Activated CD4-positive, alpha-beta T cell treated with anti-CD3 and anti-CD28 coated beads, Interleukin-2, amount 10 ng/mL, durations not matched to agents 24 days and 14 days (primary cell): ENCODE measurements at regions not wholly inside any gene's neighbourhood (a gene's known extent, or its start where the extent isn't known, plus 50 kb on each side); places are given as distances from the start of the nearest gene placed in this dataset.

Experiments used
- DNase-seq: peaks from one replicate; pipeline ENCODE4 v3.0.0; 2022
- H3K27ac Mint-ChIP-seq: one replicate; pipeline ENCODE4 v1.8.0; 2022; ENCODE audit warnings: mild to moderate bottlenecking, mixed read lengths
- H3K27me3 Mint-ChIP-seq: one replicate; pipeline ENCODE4 v1.8.0; 2022; ENCODE audit warnings: mixed read lengths
- H3K36me3 Mint-ChIP-seq: one replicate; pipeline ENCODE4 v1.8.0; 2022; ENCODE audit warnings: low read depth, mild to moderate bottlenecking, mixed read lengths
- H3K4me1 Mint-ChIP-seq: one replicate; pipeline ENCODE4 v1.8.0; 2021; ENCODE audit warnings: mixed read lengths
- H3K4me3 Mint-ChIP-seq: one replicate; pipeline ENCODE4 v1.8.0; 2022; ENCODE audit warnings: mild to moderate bottlenecking, moderate library complexity, mixed read lengths
- H3K9me3 Mint-ChIP-seq: one replicate; pipeline ENCODE4 v1.8.0; 2021; ENCODE audit warnings: mixed read lengths
- intact Hi-C: fragments of 100-400 bp; cut with micrococcal nuclease; formaldehyde crosslinking; loops from one replicate; pipeline ENCODE4 v1.15.1; 2023

- Mint-ChIP-seq H3K27me3 (no peaks in the 10 kb centered on the region), H3K9me3 (peaks cover 10% of the 10 kb centered on the region), H3K4me1 (no peaks in the 10 kb centered on the region), H3K27ac (no peak overlapping the region), H3K36me3 (no peaks in the 10 kb centered on the region), H3K4me3 (no peak overlapping the region)
- DNase-seq, result no peak
- intact Hi-C loops, result no loop called here
These were observed 170.8 kb upstream of the RBFOX1 start for GRCh38 chr16:7161891-7162290.

GRCh38 chr16:7160093-7160492, 172.6 kb upstream of the RBFOX1 start:
- intact Hi-C loops, result no loop called here
- Mint-ChIP-seq H3K27ac (no peak overlapping the region), H3K4me3 (no peak overlapping the region), H3K9me3 (peaks cover 14% of the 10 kb centered on the region), H3K27me3 (no peaks in the 10 kb centered on the region), H3K36me3 (no peaks in the 10 kb centered on the region), H3K4me1 (no peaks in the 10 kb centered on the region)
- no peak for DNase-seq

- DNase-seq, result no peak
- intact Hi-C loops, result no loop called here
- peaks cover 20% of the 10 kb centered on the region for H3K9me3 Mint-ChIP-seq
- no peaks in the 10 kb centered on the region for H3K4me1 Mint-ChIP-seq
- no peak overlapping the region for H3K27ac Mint-ChIP-seq
- H3K36me3 Mint-ChIP-seq, result no peaks in the 10 kb centered on the region
- H3K4me3 Mint-ChIP-seq, result no peak overlapping the region
- no peaks in the 10 kb centered on the region for H3K27me3 Mint-ChIP-seq
These were observed 174.2 kb upstream of the RBFOX1 start for GRCh38 chr16:7158481-7158880.

GRCh38 chr16:7150230-7150629, 182.4 kb upstream of the RBFOX1 start:
- H3K27me3 Mint-ChIP-seq, result no peaks in the 10 kb centered on the region

GRCh38 chr16:7148606-7149005, 184.0 kb upstream of the RBFOX1 start:
- H3K9me3 Mint-ChIP-seq, result peaks cover 9% of the 10 kb centered on the region
- DNase-seq, result no peak
- H3K27me3 Mint-ChIP-seq, result no peaks in the 10 kb centered on the region
- H3K27ac Mint-ChIP-seq, result no peak overlapping the region
- H3K4me1 Mint-ChIP-seq, result no peaks in the 10 kb centered on the region
- intact Hi-C loops, result no loop called here
- no peak overlapping the region for H3K4me3 Mint-ChIP-seq
- H3K36me3 Mint-ChIP-seq, result no peaks in the 10 kb centered on the region

More at GRCh38 chr16:7150230-7150629, 182.4 kb upstream of the RBFOX1 start:
- H3K27ac Mint-ChIP-seq, result no peak overlapping the region
- intact Hi-C loops, result no loop called here
- no peak overlapping the region for H3K4me3 Mint-ChIP-seq
- H3K4me1 Mint-ChIP-seq, result no peaks in the 10 kb centered on the region
- no peaks in the 10 kb centered on the region for H3K36me3 Mint-ChIP-seq
- H3K9me3 Mint-ChIP-seq, result peaks cover 15% of the 10 kb centered on the region
- no peak for DNase-seq

GRCh38 chr16:7140899-7141298, 191.7 kb upstream of the RBFOX1 start:
- Mint-ChIP-seq H3K4me1 (no peaks in the 10 kb centered on the region), H3K4me3 (no peak overlapping the region), H3K36me3 (no peaks in the 10 kb centered on the region), H3K27ac (no peak overlapping the region), H3K9me3 (peaks cover 4% of the 10 kb centered on the region), H3K27me3 (no peaks in the 10 kb centered on the region)
- intact Hi-C loops, result no loop called here
- DNase-seq, result no peak

- DNase-seq, result no peak
- no peaks in the 10 kb centered on the region for H3K4me1 Mint-ChIP-seq
- no peak overlapping the region for H3K4me3 Mint-ChIP-seq
- H3K27me3 Mint-ChIP-seq, result no peaks in the 10 kb centered on the region
- no peak overlapping the region for H3K27ac Mint-ChIP-seq
- H3K9me3 Mint-ChIP-seq, result peaks cover 4% of the 10 kb centered on the region
- intact Hi-C loops, result no loop called here
- H3K36me3 Mint-ChIP-seq, result no peaks in the 10 kb centered on the region
These were observed 194.9 kb upstream of the RBFOX1 start for GRCh38 chr16:7137560-7138330.

- intact Hi-C loops, result no loop called here
- Mint-ChIP-seq H3K4me1 (no peaks in the 10 kb centered on the region), H3K36me3 (no peaks in the 10 kb centered on the region)
These were observed 200.2 kb upstream of the RBFOX1 start for GRCh38 chr16:7132465-7132864.

GRCh38 chr16:7124701-7125100, 207.9 kb upstream of the RBFOX1 start:
- Mint-ChIP-seq H3K27ac (no peak overlapping the region), H3K9me3 (peaks cover 20% of the 10 kb centered on the region), H3K4me1 (no peaks in the 10 kb centered on the region), H3K36me3 (no peaks in the 10 kb centered on the region), H3K27me3 (no peaks in the 10 kb centered on the region), H3K4me3 (no peak overlapping the region)
- intact Hi-C loops, result no loop called here
- no peak for DNase-seq

More at GRCh38 chr16:7132465-7132864, 200.2 kb upstream of the RBFOX1 start:
- Mint-ChIP-seq H3K27ac (no peak overlapping the region), H3K9me3 (peaks cover 7% of the 10 kb centered on the region), H3K27me3 (no peaks in the 10 kb centered on the region), H3K4me3 (no peak overlapping the region)
- no peak for DNase-seq

GRCh38 chr16:7124242-7124641, 208.4 kb upstream of the RBFOX1 start:
- no peaks in the 10 kb centered on the region for H3K4me1 Mint-ChIP-seq
- no peaks in the 10 kb centered on the region for H3K27me3 Mint-ChIP-seq
- peaks cover 16% of the 10 kb centered on the region for H3K9me3 Mint-ChIP-seq
- DNase-seq, result no peak
- intact Hi-C loops, result no loop called here
- no peaks in the 10 kb centered on the region for H3K36me3 Mint-ChIP-seq
- H3K27ac Mint-ChIP-seq, result no peak overlapping the region
- H3K4me3 Mint-ChIP-seq, result no peak overlapping the region

- no peaks in the 10 kb centered on the region for H3K36me3 Mint-ChIP-seq
- no peaks in the 10 kb centered on the region for H3K4me1 Mint-ChIP-seq
- H3K4me3 Mint-ChIP-seq, result no peak overlapping the region
- no peak for DNase-seq
- no peaks in the 10 kb centered on the region for H3K27me3 Mint-ChIP-seq
- intact Hi-C loops, result no loop called here
- H3K9me3 Mint-ChIP-seq, result no peaks in the 10 kb centered on the region
- no peak overlapping the region for H3K27ac Mint-ChIP-seq
These were observed 215.9 kb upstream of the RBFOX1 start for GRCh38 chr16:7116734-7117133.

GRCh38 chr16:7115898-7116297, 216.7 kb upstream of the RBFOX1 start:
- intact Hi-C loops, result no loop called here
- DNase-seq, result no peak
- no peak overlapping the region for H3K27ac Mint-ChIP-seq
- H3K36me3 Mint-ChIP-seq, result no peaks in the 10 kb centered on the region
- H3K27me3 Mint-ChIP-seq, result no peaks in the 10 kb centered on the region
- no peak overlapping the region for H3K4me3 Mint-ChIP-seq
- no peaks in the 10 kb centered on the region for H3K4me1 Mint-ChIP-seq
- no peaks in the 10 kb centered on the region for H3K9me3 Mint-ChIP-seq

- H3K27me3 Mint-ChIP-seq, result no peaks in the 10 kb centered on the region
- H3K4me3 Mint-ChIP-seq, result no peak overlapping the region
- no peaks in the 10 kb centered on the region for H3K9me3 Mint-ChIP-seq
- H3K27ac Mint-ChIP-seq, result no peak overlapping the region
- no peak for DNase-seq
- intact Hi-C loops, result no loop called here
- no peaks in the 10 kb centered on the region for H3K36me3 Mint-ChIP-seq
- no peaks in the 10 kb centered on the region for H3K4me1 Mint-ChIP-seq
These were observed 218.7 kb upstream of the RBFOX1 start for GRCh38 chr16:7113949-7114348.

GRCh38 chr16:7113395-7113794, 219.2 kb upstream of the RBFOX1 start:
- Mint-ChIP-seq H3K4me1 (no peaks in the 10 kb centered on the region), H3K9me3 (no peaks in the 10 kb centered on the region), H3K27me3 (no peaks in the 10 kb centered on the region), H3K4me3 (no peak overlapping the region), H3K27ac (no peak overlapping the region), H3K36me3 (no peaks in the 10 kb centered on the region)
- intact Hi-C loops, result no loop called here
- DNase-seq, result no peak

- no peaks in the 10 kb centered on the region for H3K27me3 Mint-ChIP-seq
- no peaks in the 10 kb centered on the region for H3K4me1 Mint-ChIP-seq
- intact Hi-C loops, result no loop called here
- no peaks in the 10 kb centered on the region for H3K9me3 Mint-ChIP-seq
- no peak for DNase-seq
- no peak overlapping the region for H3K4me3 Mint-ChIP-seq
- H3K27ac Mint-ChIP-seq, result no peak overlapping the region
- no peaks in the 10 kb centered on the region for H3K36me3 Mint-ChIP-seq
These were observed 221.4 kb upstream of the RBFOX1 start for GRCh38 chr16:7111265-7111664.
